HG02970 (cell line): ENCODE measurements at regions not wholly inside any gene's neighbourhood (a gene's known extent, or its start where the extent isn't known, plus 50 kb on each side); places are given as distances from the start of the nearest gene placed in this dataset.

Experiments used
- ATAC-seq: cut with Tn5 transposase; IDR thresholded peaks from one replicate; pipeline ENCODE4 v1.9.1; 2021; ENCODE audit warnings: mild to moderate bottlenecking, moderate library complexity, moderate number of reproducible peaks; ENCODE audit not compliant: unreplicated experiment, low FRiP score

- no peak for ATAC-seq
Observed at GRCh38 chr15:39184701-39185390, 396.0 kb upstream of the THBS1 start.

- no peak for ATAC-seq
Observed at GRCh38 chr15:39188314-39188713, 392.6 kb upstream of the THBS1 start.

GRCh38 chr15:39188930-39189329 is 391.9 kb upstream of the THBS1 start:
- ATAC-seq: no peak

- ATAC-seq: no peak
Observed at GRCh38 chr15:39191871-39192291, 389.0 kb upstream of the THBS1 start.

GRCh38 chr15:39192351-39192750 is 388.5 kb upstream of the THBS1 start:
- no peak for ATAC-seq

GRCh38 chr15:39192979-39193560 is 387.8 kb upstream of the THBS1 start:
- no peak for ATAC-seq

DNA sequence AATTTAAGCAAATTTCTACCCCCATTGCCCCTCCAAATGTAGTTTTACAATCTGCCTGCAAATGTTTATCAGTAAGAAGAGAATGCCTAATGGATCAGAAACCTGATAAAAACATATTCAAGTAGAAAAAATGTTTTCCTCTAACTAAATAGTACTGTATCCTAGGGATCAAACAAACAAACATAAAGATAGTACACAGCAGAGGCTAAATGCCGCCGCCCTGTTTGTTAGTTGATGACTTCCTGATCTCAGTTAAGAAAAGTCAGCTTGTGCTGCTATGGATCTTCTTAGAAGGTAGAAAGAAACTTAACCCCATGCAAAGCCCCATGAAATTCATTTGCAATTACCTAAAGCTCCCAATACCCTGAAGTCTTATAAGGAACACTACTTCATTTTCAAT is 387.3 kb upstream of the THBS1 start:
- no peak for ATAC-seq

GRCh38 chr15:39194106-39194830 is 386.6 kb upstream of the THBS1 start:
- no peak for ATAC-seq

GRCh38 chr15:39195961-39196486 is 384.9 kb upstream of the THBS1 start:
- ATAC-seq: no peak

- no peak for ATAC-seq
Observed at GRCh38 chr15:39198044-39199000, 382.6 kb upstream of the THBS1 start.

GRCh38 chr15:39199076-39199475 is 381.8 kb upstream of the THBS1 start:
- ATAC-seq: no peak

- ATAC-seq: no peak
Observed at GRCh38 chr15:39200586-39200985, 380.3 kb upstream of the THBS1 start.

DNA sequence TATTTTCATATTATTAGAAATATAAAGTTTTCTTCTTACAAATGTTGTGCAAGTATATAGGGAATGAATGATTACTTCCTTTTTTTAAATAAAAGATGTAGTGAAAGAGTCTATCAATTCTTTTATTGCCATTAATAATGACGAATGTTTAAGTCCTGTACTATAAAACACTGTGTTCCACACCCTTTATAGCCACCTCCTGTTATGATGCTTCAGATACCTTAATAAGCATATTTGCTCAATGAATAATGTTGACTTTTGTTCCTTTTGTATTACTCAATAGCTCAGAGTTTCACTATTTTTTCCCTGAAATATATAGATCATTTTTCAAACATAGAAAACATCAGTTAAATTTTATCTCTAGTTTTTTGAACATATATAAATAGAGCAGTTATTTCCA is 378.2 kb upstream of the THBS1 start:
- no peak for ATAC-seq

DNA sequence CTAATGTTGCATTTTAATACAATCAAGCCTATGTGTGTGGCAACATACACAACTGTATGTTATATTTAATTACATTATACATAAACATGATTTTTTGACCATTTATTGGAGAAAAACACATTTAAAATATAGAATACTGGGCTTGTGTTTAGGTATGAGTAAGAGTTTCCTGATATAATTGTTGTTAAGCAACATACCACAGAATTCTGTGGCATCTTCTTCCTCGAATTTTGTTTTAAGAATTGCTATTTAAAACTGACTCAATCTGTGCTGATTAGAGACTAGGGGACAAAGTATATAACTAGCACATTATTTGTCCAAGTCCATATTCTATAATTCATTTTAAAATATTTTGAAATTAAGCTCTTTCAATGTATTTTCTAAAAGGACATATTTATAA is 376.8 kb upstream of the THBS1 start:
- no peak for ATAC-seq

- no peak for ATAC-seq
Observed at GRCh38 chr15:39205081-39205480, 375.8 kb upstream of the THBS1 start.

GRCh38 chr15:39205506-39206371 is 375.1 kb upstream of the THBS1 start:
- ATAC-seq: no peak

GRCh38 chr15:39207532-39208115 is 373.3 kb upstream of the THBS1 start:
- ATAC-seq: no peak

DNA sequence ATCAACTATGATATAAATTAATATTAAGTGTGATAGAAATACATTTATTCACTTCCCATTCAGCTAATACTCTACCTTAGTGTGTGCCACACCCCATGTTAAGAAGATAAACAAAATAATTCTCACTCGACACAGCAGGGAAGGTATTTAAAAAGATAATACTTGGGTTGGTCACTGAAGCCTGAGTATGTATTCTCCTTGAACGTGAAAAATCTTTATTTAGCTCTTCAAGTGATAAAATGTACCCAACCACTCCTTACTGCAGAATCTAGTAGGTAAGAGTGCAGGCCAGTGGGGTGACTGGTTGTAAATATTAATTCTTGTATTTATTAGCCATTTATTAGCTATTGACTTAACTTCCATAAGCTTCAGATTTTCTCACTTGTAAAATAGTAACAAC is 372.7 kb upstream of the THBS1 start:
- ATAC-seq: no peak

GRCh38 chr15:39209548-39210211 is 371.2 kb upstream of the THBS1 start:
- no peak for ATAC-seq
